Left kidney (tissue), 1 donor: ENCODE measurements at regions not wholly inside any gene's neighbourhood (a gene's known extent, or its start where the extent isn't known, plus 50 kb on each side); places are given as distances from the start of the nearest gene placed in this dataset.

Experiments
- DNase-seq: peaks from one replicate; pipeline ENCODE4 v3.0.0-alpha.2; 2013

- no peak for DNase-seq
Measured at GRCh38 chr3:193874997-193875593, 260.9 kb upstream of the HES1 start.

- no peak for DNase-seq
Measured at GRCh38 chr3:193875601-193876321, 260.2 kb upstream of the HES1 start.

GRCh38 chr3:193879099-193879863 lies 256.7 kb upstream of the HES1 start:
- DNase-seq: no peak

GRCh38 chr3:193879864-193880242 lies 256.1 kb upstream of the HES1 start:
- no peak for DNase-seq

- no peak for DNase-seq
Measured at GRCh38 chr3:193882091-193882490, 253.9 kb upstream of the HES1 start.

GRCh38 chr3:193883551-193883950 lies 252.4 kb upstream of the HES1 start:
- DNase-seq: no peak

- DNase-seq: no peak
Measured at GRCh38 chr3:193884027-193884426, 251.9 kb upstream of the HES1 start.

- no peak for DNase-seq
Measured at GRCh38 chr3:193884652-193885051, 251.3 kb upstream of the HES1 start.

- DNase-seq: no peak
Measured at GRCh38 chr3:193885832-193886231, 250.1 kb upstream of the HES1 start.

GRCh38 chr3:193890016-193890897 lies 245.7 kb upstream of the HES1 start:
- no peak for DNase-seq

GRCh38 chr3:193894121-193894863 lies 241.7 kb upstream of the HES1 start:
- DNase-seq: no peak

- DNase-seq: no peak
Measured at GRCh38 chr3:193895409-193895808, 240.5 kb upstream of the HES1 start.

GRCh38 chr3:193896419-193896818 lies 239.5 kb upstream of the HES1 start:
- DNase-seq: no peak

GRCh38 chr3:193897288-193897687 lies 238.7 kb upstream of the HES1 start:
- DNase-seq: no peak

GRCh38 chr3:193897731-193898180 lies 238.2 kb upstream of the HES1 start:
- no peak for DNase-seq

- DNase-seq: no peak
Measured at GRCh38 chr3:193899001-193899400, 236.9 kb upstream of the HES1 start.

GRCh38 chr3:193901007-193901406 lies 234.9 kb upstream of the HES1 start:
- no peak for DNase-seq

- DNase-seq: no peak
Measured at GRCh38 chr3:193902607-193903511, 233.1 kb upstream of the HES1 start.

GRCh38 chr3:193903512-193903817 lies 232.5 kb upstream of the HES1 start:
- no peak for DNase-seq

- DNase-seq: no peak
Measured at GRCh38 chr3:193903966-193904365, 232.0 kb upstream of the HES1 start.
